HG02870 (cell line): ENCODE measurements at regions not wholly inside any gene's neighbourhood (a gene's known extent, or its start where the extent isn't known, plus 50 kb on each side); places are given as distances from the start of the nearest gene placed in this dataset.
"Not testable (repeated sequence)": the region's sequence is repeated elsewhere in the genome, so short reads cannot be mapped to it uniquely, and the experiment has no call there.

Experiments used
- ATAC-seq: cut with Tn5 transposase; IDR thresholded peaks from one replicate; pipeline ENCODE4 v1.9.1; 2021; ENCODE audit warnings: mild to moderate bottlenecking, moderate library complexity; ENCODE audit not compliant: unreplicated experiment

GRCh38 chr4:111228874-111229273 is 606.0 kb upstream of the PITX2 start:
- ATAC-seq: no peak

GRCh38 chr4:111230265-111230664 is 607.4 kb upstream of the PITX2 start:
- no peak for ATAC-seq

- no peak for ATAC-seq
Measured at GRCh38 chr4:111231281-111231680, 608.4 kb upstream of the PITX2 start.

- no peak for ATAC-seq
Measured at GRCh38 chr4:111234939-111235338, 612.1 kb upstream of the PITX2 start.

GRCh38 chr4:111263836-111264235 is 641.0 kb upstream of the PITX2 start:
- no peak for ATAC-seq

- no peak for ATAC-seq
Measured at GRCh38 chr4:111266937-111267336, 644.1 kb upstream of the PITX2 start.

GRCh38 chr4:111267786-111268185 is 644.9 kb upstream of the PITX2 start:
- no peak for ATAC-seq

- ATAC-seq: peak; percentile 86
Measured at GRCh38 chr4:111268769-111269414, 646.0 kb upstream of the PITX2 start.

- ATAC-seq: no peak
Measured at GRCh38 chr4:111269439-111269838, 646.6 kb upstream of the PITX2 start.

- no peak for ATAC-seq
Measured at GRCh38 chr4:111274060-111274459, 651.2 kb upstream of the PITX2 start.

GRCh38 chr4:111274486-111274885 is 651.6 kb upstream of the PITX2 start:
- ATAC-seq: no peak

GRCh38 chr4:111281219-111281618 is 658.3 kb upstream of the PITX2 start:
- no peak for ATAC-seq

- ATAC-seq: no peak
Measured at GRCh38 chr4:111282035-111282434, 659.2 kb upstream of the PITX2 start.

GRCh38 chr4:111283066-111283677 is 660.3 kb upstream of the PITX2 start:
- peak; percentile 81 for ATAC-seq

- no peak for ATAC-seq
Measured at GRCh38 chr4:111296466-111296865, 673.6 kb upstream of the PITX2 start.

GRCh38 chr4:111303806-111304205 is 680.9 kb upstream of the PITX2 start:
- ATAC-seq: no peak

GRCh38 chr4:111323496-111323895 is 700.6 kb upstream of the PITX2 start:
- ATAC-seq: no peak

- ATAC-seq: no peak
Measured at GRCh38 chr4:111323916-111324315, 701.0 kb upstream of the PITX2 start.

- ATAC-seq: no peak
Measured at GRCh38 chr4:111326450-111326849, 703.6 kb upstream of the PITX2 start.

GRCh38 chr4:111330786-111331185 is 707.9 kb upstream of the PITX2 start:
- ATAC-seq: no peak

GRCh38 chr4:111334361-111334760 is 711.5 kb upstream of the PITX2 start:
- no peak for ATAC-seq

- not testable (repeated sequence) for ATAC-seq
Measured at GRCh38 chr4:111337186-111337876, 714.5 kb upstream of the PITX2 start.
